Hepatocyte (in vitro differentiated cells): ENCODE measurements at regions not wholly inside any gene's neighbourhood (a gene's known extent, or its start where the extent isn't known, plus 50 kb on each side); places are given as distances from the start of the nearest gene placed in this dataset.

Experiments
- EZH2 ChIP-seq: fragments of 200-600 bp; sonication (generic); IDR thresholded peaks from 2 replicates; pipeline ENCODE4 v1.6.1; 2016; ENCODE audit warnings: antibody characterized with exemption, mild to moderate bottlenecking, borderline replicate concordance
- TF ChIP-seq, protein P1 (sequence below): fragments of 200-600 bp; sonication (generic); IDR thresholded peaks from 2 replicates; pipeline ENCODE4 v1.5.1; 2016; ENCODE audit warnings: antibody characterized with exemption, mild to moderate bottlenecking; ENCODE audit not compliant: poor library complexity

- TF ChIP-seq, protein P1, sequence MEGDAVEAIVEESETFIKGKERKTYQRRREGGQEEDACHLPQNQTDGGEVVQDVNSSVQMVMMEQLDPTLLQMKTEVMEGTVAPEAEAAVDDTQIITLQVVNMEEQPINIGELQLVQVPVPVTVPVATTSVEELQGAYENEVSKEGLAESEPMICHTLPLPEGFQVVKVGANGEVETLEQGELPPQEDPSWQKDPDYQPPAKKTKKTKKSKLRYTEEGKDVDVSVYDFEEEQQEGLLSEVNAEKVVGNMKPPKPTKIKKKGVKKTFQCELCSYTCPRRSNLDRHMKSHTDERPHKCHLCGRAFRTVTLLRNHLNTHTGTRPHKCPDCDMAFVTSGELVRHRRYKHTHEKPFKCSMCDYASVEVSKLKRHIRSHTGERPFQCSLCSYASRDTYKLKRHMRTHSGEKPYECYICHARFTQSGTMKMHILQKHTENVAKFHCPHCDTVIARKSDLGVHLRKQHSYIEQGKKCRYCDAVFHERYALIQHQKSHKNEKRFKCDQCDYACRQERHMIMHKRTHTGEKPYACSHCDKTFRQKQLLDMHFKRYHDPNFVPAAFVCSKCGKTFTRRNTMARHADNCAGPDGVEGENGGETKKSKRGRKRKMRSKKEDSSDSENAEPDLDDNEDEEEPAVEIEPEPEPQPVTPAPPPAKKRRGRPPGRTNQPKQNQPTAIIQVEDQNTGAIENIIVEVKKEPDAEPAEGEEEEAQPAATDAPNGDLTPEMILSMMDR = no peak
- no peak for TF ChIP-seq EZH2
Observed at GRCh38 chr11:122572592-122572991, 82.9 kb upstream of the UBASH3B start.
